H1 (cell line): ENCODE measurements at regions not wholly inside any gene's neighbourhood (a gene's known extent, or its start where the extent isn't known, plus 50 kb on each side); places are given as distances from the start of the nearest gene placed in this dataset.
"Not testable (repeated sequence)": the region's sequence is repeated elsewhere in the genome, so short reads cannot be mapped to it uniquely, and the experiment has no call there.

ENCODE experiments used
- CTCF ChIA-PET: fragments of 300-600 bp; sonication (Branson Sonifier 250); formaldehyde crosslinking; loops from one replicate; lab custom pipeline; 2021; ENCODE audit not compliant: partially characterized antibody; lab: Charles Lee
- POLR2A ChIA-PET: fragments of 300-600 bp; sonication (Branson Sonifier 250); formaldehyde crosslinking; loops from one replicate; lab custom pipeline; 2021; ENCODE audit warnings: inconsistent platforms; ENCODE audit not compliant: partially characterized antibody; lab: Charles Lee
- DNase-seq, 2 experiments: peaks; one replicate each; pipeline versions ENCODE4 v3.0.0 to v3.0.0-alpha.2; 2010 to 2022; ENCODE audit warnings: low spot score in 2 of 2, low read depth in 1 of 2, mixed read lengths in 1 of 2
- FAIRE-seq: peaks from 2 replicates; lab custom pipeline; 2011; peaks lifted over from hg19 to GRCh38; lab: Jason Lieb, UNC
- H2AFZ ChIP-seq: 2 replicates; pipeline ENCODE4 v1.8.1; 2012; ENCODE audit warnings: low read length, inconsistent platforms
- H2AK5ac ChIP-seq: 2 replicates; pipeline ENCODE4 v1.6.1; 2013; ENCODE audit warnings: low read depth, low read length
- H2BK120ac ChIP-seq: replicated peaks from 2 replicates; pipeline ENCODE3; 2013; ENCODE audit warnings: low read depth, low read length, inconsistent platforms
- H2BK12ac ChIP-seq: 2 replicates; pipeline ENCODE4 v1.6.1; 2013; ENCODE audit warnings: low read depth, low read length
- H2BK15ac ChIP-seq: 2 replicates; pipeline ENCODE4 v1.6.1; 2013; ENCODE audit warnings: low read length
- H2BK20ac ChIP-seq: 2 replicates; pipeline ENCODE4 v1.6.1; 2013; ENCODE audit warnings: low read length
- H2BK5ac ChIP-seq: 2 replicates; pipeline ENCODE4 v1.6.1; 2013; ENCODE audit warnings: low read depth, low read length
- H3K14ac ChIP-seq: 2 replicates; pipeline ENCODE4 v1.6.1; 2013; ENCODE audit warnings: inconsistent platforms; ENCODE audit not compliant: insufficient read length
- H3K18ac ChIP-seq: 2 replicates; pipeline ENCODE4 v1.6.1; 2013; ENCODE audit warnings: low read length; ENCODE audit errors: extremely low read depth
- H3K23ac ChIP-seq: 2 replicates; pipeline ENCODE4 v1.6.1; 2013; ENCODE audit warnings: inconsistent platforms; ENCODE audit not compliant: insufficient read length
- H3K23me2 ChIP-seq: 2 replicates; pipeline ENCODE4 v1.6.1; 2013; ENCODE audit warnings: low read depth, low read length
- H3K27ac ChIP-seq: 2 replicates; pipeline ENCODE4 v1.6.1; 2011; ENCODE audit warnings: low read depth, low read length, inconsistent platforms
- H3K27me3 ChIP-seq, 4 experiments: replicated peaks in 1 of 4; 1 replicate in 1 of 4; 2 replicates in 3 of 4; pipeline versions ENCODE4 v1.6.1 to v1.8.1; 2011 to 2013; ENCODE audit warnings: low read length in 3 of 4, mild to moderate bottlenecking in 3 of 4, inconsistent platforms in 2 of 4, mixed read lengths in 2 of 4, moderate library complexity in 1 of 4; ENCODE audit not compliant: control insufficient read depth in 3 of 4, insufficient read depth in 3 of 4; ENCODE audit errors: extremely low read depth in 1 of 4
- H3K36me3 ChIP-seq, 4 experiments: 2 replicates each; pipeline versions ENCODE4 v1.6.1 to v1.8.1; 2011 to 2013; ENCODE audit warnings: mild to moderate bottlenecking in 4 of 4, low read length in 3 of 4, moderate library complexity in 2 of 4, control low read depth in 1 of 4, inconsistent platforms in 1 of 4; ENCODE audit not compliant: insufficient read depth in 4 of 4, control insufficient read depth in 2 of 4
- H3K4ac ChIP-seq: replicated peaks from 2 replicates; pipeline ENCODE3; 2013; ENCODE audit warnings: low read length, low read depth, mixed read lengths, inconsistent platforms; ENCODE audit not compliant: insufficient read length
- H3K4me1 ChIP-seq, 4 experiments: replicated peaks in 1 of 4; 1 replicate in 1 of 4; 2 replicates in 3 of 4; pipeline versions ENCODE4 v1.6.1 to v1.8.1; 2011 to 2013; ENCODE audit warnings: low read length in 3 of 4, inconsistent platforms in 2 of 4, mixed read lengths in 1 of 4; ENCODE audit not compliant: insufficient read depth in 4 of 4, control insufficient read depth in 3 of 4
- H3K4me2 ChIP-seq, 2 experiments: 2 replicates each; pipeline versions ENCODE4 v1.6.1 to v1.8.1; 2011 to 2013; ENCODE audit warnings: low read depth in 2 of 2, low read length in 2 of 2, control low read depth in 1 of 2, inconsistent platforms in 1 of 2, mild to moderate bottlenecking in 1 of 2; ENCODE audit not compliant: insufficient read depth in 1 of 2
- H3K4me3 ChIP-seq, 4 experiments: fragments of 200-600, 300-600 bp in 1 of 4; sonication (generic), shearing (Covaris generic), sonication (Bioruptor Twin) in 1 of 4; 2 replicates each; pipeline versions ENCODE4 v1.5.1 to v1.8.1; 2011 to 2016; ENCODE audit warnings: low read length in 4 of 4, low read depth in 3 of 4, control low read depth in 2 of 4, inconsistent platforms in 2 of 4, mild to moderate bottlenecking in 2 of 4, mixed read lengths in 1 of 4, moderate library complexity in 1 of 4; ENCODE audit not compliant: insufficient read depth in 2 of 4; ENCODE audit errors: extremely low read depth in 1 of 4
- H3K56ac ChIP-seq: replicated peaks from 2 replicates; pipeline ENCODE3; 2013; ENCODE audit warnings: low read depth, mild to moderate bottlenecking, mixed read lengths, low read length, inconsistent platforms; ENCODE audit not compliant: insufficient read length
- H3K79me1 ChIP-seq: 2 replicates; pipeline ENCODE4 v1.6.1; 2013; ENCODE audit warnings: low read depth, low read length, control low read depth
- H3K79me2 ChIP-seq, 2 experiments: 2 replicates each; pipeline versions ENCODE4 v1.6.1 to v1.8.1; 2012 to 2013; ENCODE audit warnings: low read length in 2 of 2, mild to moderate bottlenecking in 2 of 2, inconsistent platforms in 1 of 2; ENCODE audit not compliant: insufficient read depth in 2 of 2, control insufficient read depth in 1 of 2
- H3K9ac ChIP-seq, 4 experiments: replicated peaks in 1 of 4; 1 replicate in 1 of 4; 2 replicates in 3 of 4; pipeline versions ENCODE4 v1.6.1 to v1.8.1; 2011 to 2013; ENCODE audit warnings: low read depth in 3 of 4, low read length in 3 of 4, control low read depth in 2 of 4, mild to moderate bottlenecking in 2 of 4, moderate library complexity in 2 of 4, inconsistent platforms in 1 of 4; ENCODE audit errors: extremely low read depth in 1 of 4
- H3K9me3 ChIP-seq, 2 experiments: 2 replicates each; pipeline versions ENCODE4 v1.6.1 to v1.8.1; 2012 to 2013; ENCODE audit warnings: mild to moderate bottlenecking in 2 of 2, moderate library complexity in 2 of 2, control low read depth in 1 of 2, inconsistent platforms in 1 of 2, low read depth in 1 of 2, low read length in 1 of 2, mixed read lengths in 1 of 2; ENCODE audit not compliant: insufficient read depth in 2 of 2
- H4K20me1 ChIP-seq, 2 experiments: replicated peaks in 1 of 2; 2 replicates each; pipeline versions ENCODE3 to v1.8.1; 2011 to 2013; ENCODE audit warnings: inconsistent platforms in 2 of 2, low read length in 2 of 2, mild to moderate bottlenecking in 1 of 2; ENCODE audit not compliant: insufficient read depth in 2 of 2, control insufficient read depth in 1 of 2
- H4K5ac ChIP-seq: 2 replicates; pipeline ENCODE4 v1.6.1; 2013; ENCODE audit warnings: low read length, low read depth, mixed read lengths, inconsistent platforms; ENCODE audit not compliant: insufficient read length
- H4K8ac ChIP-seq: 2 replicates; pipeline ENCODE4 v1.8.0; 2013; ENCODE audit warnings: mild to moderate bottlenecking, moderate library complexity, low read length, inconsistent platforms; ENCODE audit not compliant: insufficient read depth; ENCODE audit errors: extremely low read depth
- H4K91ac ChIP-seq: replicated peaks from 2 replicates; pipeline ENCODE3; 2013; ENCODE audit warnings: low read length, mixed read lengths, inconsistent platforms; ENCODE audit not compliant: insufficient read length
- WGBS, 2 experiments: shearing (Covaris generic) in 1 of 2; methylation state at CpG; one replicate each; pipeline versions ENCODE4 v1.1.6 to v1.1.7; 2013 to 2015; ENCODE audit warnings: low lambda C conversion rate in 2 of 2, mixed read lengths in 2 of 2, inconsistent platforms in 1 of 2, low coverage in 1 of 2, missing lambda C conversion rate in 1 of 2; ENCODE audit not compliant: insufficient replicate concordance in 2 of 2, insufficient coverage in 1 of 2, insufficient read length in 1 of 2; ENCODE audit errors: extremely low coverage in 1 of 2, missing lambda C conversion rate in 1 of 2; 5-methylcytosine and 5-hydroxymethylcytosine counted together

GRCh38 chrY:6315917-6316316, 69.9 kb downstream of the TSPY2 start:
- H3K4me3 ChIP-seq, H3K56ac ChIP-seq, H3K27me3 ChIP-seq, H3K9ac ChIP-seq, H4K91ac ChIP-seq, H2BK12ac ChIP-seq, H2BK15ac ChIP-seq, H3K14ac ChIP-seq, H3K9me3 ChIP-seq, H2AFZ ChIP-seq, H2BK120ac ChIP-seq, DNase-seq, H2BK5ac ChIP-seq, POLR2A ChIA-PET, H3K36me3 ChIP-seq, H3K79me2 ChIP-seq, H3K79me1 ChIP-seq, H2AK5ac ChIP-seq, H3K18ac ChIP-seq, H4K8ac ChIP-seq, H3K23me2 ChIP-seq, FAIRE-seq, H4K20me1 ChIP-seq, H3K27ac ChIP-seq, H3K23ac ChIP-seq, H3K4me1 ChIP-seq, H3K4ac ChIP-seq, H2BK20ac ChIP-seq, H4K5ac ChIP-seq, CTCF ChIA-PET, H3K4me2 ChIP-seq: not testable (repeated sequence)
- WGBS, 2 experiments = no CpG with 5 or more reads among the region's 2 CpGs

- H2AFZ ChIP-seq, H3K4me1 ChIP-seq, H3K9me3 ChIP-seq, H3K9ac ChIP-seq, H3K36me3 ChIP-seq, H3K4me2 ChIP-seq, DNase-seq, H3K27me3 ChIP-seq, POLR2A ChIA-PET, H2BK20ac ChIP-seq, H2BK120ac ChIP-seq, H3K18ac ChIP-seq, H3K23me2 ChIP-seq, H3K4ac ChIP-seq, H4K20me1 ChIP-seq, CTCF ChIA-PET, H4K8ac ChIP-seq, H2AK5ac ChIP-seq, H3K56ac ChIP-seq, H3K4me3 ChIP-seq, H3K23ac ChIP-seq, H4K5ac ChIP-seq, FAIRE-seq, H2BK5ac ChIP-seq, H3K27ac ChIP-seq, H2BK12ac ChIP-seq, H2BK15ac ChIP-seq, H4K91ac ChIP-seq, H3K14ac ChIP-seq, H3K79me2 ChIP-seq, H3K79me1 ChIP-seq: not testable (repeated sequence)
- no CpG with 5 or more reads among the region's 4 CpGs for WGBS, 2 experiments
Observed at GRCh38 chrY:6316419-6316818, 70.4 kb downstream of the TSPY2 start.
